HG03097 (cell line): ENCODE measurements at regions not wholly inside any gene's neighbourhood (a gene's known extent, or its start where the extent isn't known, plus 50 kb on each side); places are given as distances from the start of the nearest gene placed in this dataset.

Source experiments
- ATAC-seq: cut with Tn5 transposase; IDR thresholded peaks from one replicate; pipeline ENCODE4 v1.9.1; 2021; ENCODE audit not compliant: unreplicated experiment, low FRiP score

- ATAC-seq: no peak
Observed at GRCh38 chr2:164186591-164186990, 434.7 kb downstream of the GRB14 start.

GRCh38 chr2:164182116-164182627 lies 439.1 kb downstream of the GRB14 start:
- ATAC-seq: no peak

- ATAC-seq: no peak
Observed at GRCh38 chr2:164178835-164179465, 442.3 kb downstream of the GRB14 start.

- no peak for ATAC-seq
Observed at GRCh38 chr2:164164602-164165001, 428.8 kb upstream of the FIGN start.

GRCh38 chr2:164155558-164155957 lies 419.8 kb upstream of the FIGN start:
- ATAC-seq: no peak

GRCh38 chr2:164151522-164151921 lies 415.7 kb upstream of the FIGN start:
- ATAC-seq: no peak

- ATAC-seq: no peak
Observed at GRCh38 chr2:164150604-164151003, 414.8 kb upstream of the FIGN start.

- no peak for ATAC-seq
Observed at GRCh38 chr2:164146441-164146840, 410.6 kb upstream of the FIGN start.

- ATAC-seq: no peak
Observed at GRCh38 chr2:164145093-164145987, 409.5 kb upstream of the FIGN start.

GRCh38 chr2:164143183-164143930 lies 407.5 kb upstream of the FIGN start:
- no peak for ATAC-seq

GRCh38 chr2:164142755-164143154 lies 406.9 kb upstream of the FIGN start:
- ATAC-seq: no peak

- no peak for ATAC-seq
Observed at GRCh38 chr2:164141271-164141670, 405.5 kb upstream of the FIGN start.

GRCh38 chr2:164138750-164139149 lies 402.9 kb upstream of the FIGN start:
- ATAC-seq: no peak

- ATAC-seq: no peak
Observed at GRCh38 chr2:164134336-164134735, 398.5 kb upstream of the FIGN start.

GRCh38 chr2:164127971-164128527 lies 392.2 kb upstream of the FIGN start:
- ATAC-seq: no peak

- ATAC-seq: no peak
Observed at GRCh38 chr2:164126960-164127660, 391.3 kb upstream of the FIGN start.

- ATAC-seq: no peak
Observed at GRCh38 chr2:164115806-164116205, 380.0 kb upstream of the FIGN start.

- no peak for ATAC-seq
Observed at GRCh38 chr2:164114937-164115336, 379.1 kb upstream of the FIGN start.

- no peak for ATAC-seq
Observed at GRCh38 chr2:164112105-164112504, 376.3 kb upstream of the FIGN start.

- ATAC-seq: no peak
Observed at GRCh38 chr2:164110515-164110914, 374.7 kb upstream of the FIGN start.
